ENCODE measurements at regions not wholly inside any gene's neighbourhood (a gene's known extent, or its start where the extent isn't known, plus 50 kb on each side); places are given as distances from the start of the nearest gene placed in this dataset.
A peak's percentile ranks its signal among the peaks of the same experiment; 100 is the strongest.
"Not testable (repeated sequence)": the region's sequence is repeated elsewhere in the genome, so short reads cannot be mapped to it uniquely, and the experiment has no call there.

DNA sequence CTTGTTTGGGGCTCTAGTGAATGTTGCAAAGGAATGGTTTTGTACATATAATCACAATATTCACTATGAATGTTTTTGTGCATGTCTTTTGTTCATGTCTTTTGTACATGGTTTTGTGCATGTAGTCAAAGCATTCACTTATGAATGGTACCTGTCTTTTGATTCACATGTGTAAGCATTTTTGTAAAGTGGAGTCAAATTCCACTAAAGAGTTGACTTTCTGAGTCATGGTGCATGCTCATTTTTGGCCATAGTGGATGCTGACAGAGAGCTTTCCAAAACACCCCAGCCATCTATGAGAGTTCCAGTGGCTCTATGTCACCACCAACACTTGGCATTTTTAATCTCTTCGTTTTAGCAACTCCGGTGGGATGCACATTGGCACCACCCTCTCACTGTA lies 1185.9 kb upstream of the TMEM132C start:
- no peak for DNase-seq (ENCODE audit: low spot score)

DNA sequence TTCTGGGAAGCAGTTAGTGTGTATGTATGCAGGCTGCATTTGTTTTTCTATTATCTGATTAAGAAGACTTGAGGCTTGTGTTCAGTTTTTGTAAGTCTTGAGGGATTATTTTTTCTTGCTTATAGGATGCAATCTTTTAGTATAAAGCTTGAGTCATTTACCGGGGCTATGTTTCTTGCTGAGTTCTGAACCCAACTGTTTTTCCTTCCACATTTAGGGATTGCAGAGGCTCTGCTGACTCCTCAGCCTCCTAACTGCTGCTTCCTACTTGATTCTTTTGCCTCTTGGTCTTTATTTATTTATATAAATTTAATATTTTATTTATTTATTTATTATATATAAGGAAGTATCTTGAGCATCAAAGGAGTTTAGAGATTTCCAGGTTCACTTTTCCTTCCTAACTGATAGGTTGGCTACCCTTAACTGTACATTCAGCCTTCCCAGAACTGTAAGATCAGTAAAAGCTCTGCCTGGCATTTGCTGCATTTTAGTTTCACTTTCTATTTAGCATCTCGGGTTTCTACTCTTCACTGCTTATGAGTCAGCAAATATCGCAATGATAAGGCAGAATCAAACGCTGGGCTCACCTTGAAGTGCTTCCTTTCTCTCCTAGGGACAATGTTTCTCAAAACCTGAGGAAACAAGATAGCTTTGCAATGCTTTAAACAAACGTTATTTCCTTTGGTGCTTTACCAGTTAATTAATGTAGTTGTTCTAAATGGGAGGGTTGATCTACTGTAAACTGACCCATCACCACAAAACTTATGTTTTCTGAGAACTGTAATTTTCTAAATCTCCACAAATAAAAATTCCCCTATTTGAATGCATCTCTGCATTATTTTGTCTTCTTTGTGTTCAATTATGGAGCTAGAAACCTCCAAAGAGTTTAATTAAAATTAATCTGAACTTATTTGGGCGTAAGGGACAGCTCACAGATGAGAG lies 1183.7 kb upstream of the TMEM132C start:
- peak; percentile 55 for DNase-seq (ENCODE audit: low spot score)

DNA sequence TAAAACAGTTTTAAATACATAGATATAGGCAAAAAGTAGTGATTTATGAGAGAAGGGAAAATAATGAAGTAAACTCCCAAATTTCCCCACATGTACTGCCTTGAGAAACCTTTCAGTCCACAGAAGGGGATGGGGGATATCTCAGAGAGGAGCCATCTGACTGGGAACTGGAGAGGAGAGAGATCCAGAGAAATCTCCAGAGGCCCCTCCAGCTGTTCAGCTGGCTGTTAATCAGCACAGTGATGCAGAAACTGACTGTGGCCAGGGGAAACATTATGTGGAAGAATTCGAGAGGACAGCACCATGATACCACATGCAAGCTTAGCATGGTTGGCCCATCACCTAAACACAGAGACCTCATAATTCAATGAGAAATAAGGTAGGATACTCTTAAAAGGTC lies 1165.9 kb upstream of the TMEM132C start:
- DNase-seq (ENCODE audit: low spot score), result no peak

DNA sequence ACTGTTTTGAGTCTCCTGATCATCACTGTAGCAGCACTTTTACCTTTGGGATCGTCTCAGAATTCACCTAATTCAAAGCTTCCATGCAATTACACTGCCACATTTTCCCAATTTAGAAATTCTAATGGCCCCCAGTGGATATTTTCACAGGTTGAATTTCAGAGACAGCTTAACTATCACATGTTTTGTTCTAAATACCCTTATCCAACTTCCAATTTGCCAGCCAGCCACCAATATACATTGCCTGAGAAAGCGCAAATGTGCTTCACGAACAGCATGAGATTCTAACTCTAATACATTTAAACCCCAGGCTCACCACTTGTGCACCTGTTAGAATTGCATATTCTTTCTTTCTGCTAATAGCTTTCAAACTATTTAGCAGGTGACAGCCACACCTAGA lies 1160.9 kb upstream of the TMEM132C start:
- DNase-seq (ENCODE audit: low spot score), result no peak

DNA sequence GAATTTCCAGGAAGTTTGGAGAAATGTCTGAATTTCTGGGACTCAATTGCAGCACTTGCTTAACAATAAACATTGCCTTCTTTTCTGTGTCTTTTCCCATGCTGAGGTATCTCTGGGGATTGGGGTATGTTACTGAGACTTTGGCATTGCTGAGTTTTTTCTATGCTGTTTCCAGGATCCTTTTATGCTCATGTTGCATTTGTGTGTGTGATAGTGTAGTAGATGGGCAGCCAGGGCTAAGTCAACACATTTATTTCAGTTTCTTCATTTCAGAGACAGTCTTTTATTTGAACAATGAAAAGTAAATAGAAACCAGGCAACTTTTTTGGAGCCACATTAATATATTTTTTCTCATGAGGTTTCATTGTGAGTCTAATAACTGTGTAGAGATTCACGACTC lies 1160.3 kb upstream of the TMEM132C start:
- DNase-seq (ENCODE audit: low spot score), result no peak

DNA sequence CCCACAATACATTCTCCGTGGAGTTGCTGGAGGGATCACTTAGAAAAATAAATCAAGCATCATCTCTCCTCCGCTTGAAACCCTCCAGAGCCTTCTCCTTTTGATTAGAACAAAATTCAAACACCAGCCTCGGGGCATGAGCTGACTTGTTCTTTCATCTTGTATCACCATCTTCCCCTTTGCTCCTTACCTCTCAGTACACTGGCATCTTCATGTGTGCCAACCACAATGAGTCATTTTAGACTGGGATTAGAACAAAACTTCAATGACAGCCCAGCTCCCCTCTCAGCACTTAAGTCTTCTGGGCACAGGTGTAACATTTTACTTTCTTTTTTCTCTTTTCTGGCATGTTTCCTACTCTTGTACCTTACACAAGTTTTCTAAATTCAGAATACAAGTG lies 1159.2 kb upstream of the TMEM132C start:
- no peak for DNase-seq (ENCODE audit: low spot score)

DNA sequence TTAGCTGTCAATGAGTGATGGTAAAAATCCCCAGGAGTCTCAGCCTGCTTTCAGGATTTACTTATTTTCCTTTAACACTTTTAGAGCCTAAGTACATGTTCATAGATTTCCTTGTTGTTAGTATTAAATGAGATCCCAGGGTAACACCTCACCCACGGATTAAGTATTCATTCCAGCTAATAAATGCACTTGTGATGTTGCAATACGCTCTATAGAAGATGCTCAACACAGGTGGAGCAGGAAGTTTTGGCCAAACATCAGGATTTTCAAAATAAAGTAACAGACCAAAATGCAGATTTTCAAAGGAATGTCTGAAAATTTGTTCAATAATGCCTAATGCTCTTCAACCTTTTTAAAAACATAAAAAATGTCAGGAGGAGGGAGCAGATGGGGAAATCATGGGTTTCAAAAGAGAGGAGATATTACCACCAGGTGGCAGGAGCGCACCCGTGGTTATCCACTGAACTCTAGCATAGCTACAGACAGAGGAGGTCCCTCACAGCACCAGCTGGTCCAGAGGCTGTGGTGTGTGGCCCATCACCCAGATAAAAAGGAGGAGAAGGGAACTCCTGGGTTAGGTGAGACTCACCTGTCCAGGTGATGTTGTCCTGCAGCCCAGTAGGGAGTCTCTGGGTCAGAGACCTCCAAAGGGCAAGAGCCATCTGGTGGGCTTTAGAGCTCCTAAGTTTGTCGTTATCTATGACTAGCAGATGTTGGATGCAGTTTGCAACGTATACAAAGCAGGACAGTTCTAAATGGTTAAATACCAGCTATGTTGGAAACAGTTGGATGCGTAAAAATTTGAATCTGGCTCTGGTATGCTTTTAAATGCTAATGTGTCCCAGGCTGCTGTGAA lies 1158.4 kb upstream of the TMEM132C start:
- peak; percentile 55 for DNase-seq (ENCODE audit: low spot score)

DNA sequence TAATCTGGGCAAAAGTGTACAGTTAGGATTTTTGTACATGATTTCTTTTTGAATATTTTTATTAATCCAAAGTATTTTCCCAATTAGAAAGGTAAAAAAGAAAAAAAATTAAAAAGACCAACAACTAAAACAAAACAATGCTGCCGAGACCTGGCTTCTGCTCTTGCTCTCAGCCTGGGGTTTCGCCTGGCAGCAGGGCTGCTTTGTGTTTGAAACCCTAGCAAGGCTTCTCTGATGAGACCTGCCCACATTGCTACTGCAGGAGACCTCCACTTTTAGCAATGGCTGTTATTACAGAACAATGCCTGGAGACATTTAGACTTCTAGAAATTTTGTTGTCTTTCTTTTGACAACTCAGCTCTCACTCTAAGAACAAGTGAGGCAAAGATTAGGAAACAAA lies 1153.0 kb upstream of the TMEM132C start:
- DNase-seq (ENCODE audit: low spot score), result no peak

DNA sequence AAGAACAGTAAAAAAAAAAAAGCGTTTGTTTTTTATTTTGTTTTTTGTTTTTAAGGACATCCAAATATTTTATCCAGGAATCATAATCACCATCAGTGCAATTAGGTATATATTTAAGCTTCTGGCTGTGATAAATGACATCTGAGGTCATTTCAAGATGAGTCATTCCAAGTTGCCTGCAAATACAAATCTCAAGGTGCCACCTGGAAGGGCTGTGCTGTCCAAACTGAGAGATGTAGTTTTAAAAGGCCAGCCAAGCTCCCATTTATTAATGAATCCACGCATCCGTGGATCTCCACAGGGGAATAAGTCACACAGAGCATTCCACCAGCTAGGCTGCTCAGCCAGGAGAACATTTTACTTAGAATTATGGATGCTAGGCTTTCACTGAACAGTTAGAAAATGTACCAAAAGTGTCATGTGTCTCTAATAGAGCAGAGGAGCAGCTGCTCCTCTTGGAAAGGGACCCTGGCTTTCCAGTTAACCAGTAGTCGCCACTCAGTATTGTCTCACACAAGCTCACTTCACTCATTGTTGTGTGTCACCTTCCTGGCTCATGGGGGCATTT lies 1151.4 kb upstream of the TMEM132C start:
- no peak for DNase-seq (ENCODE audit: low spot score)

DNA sequence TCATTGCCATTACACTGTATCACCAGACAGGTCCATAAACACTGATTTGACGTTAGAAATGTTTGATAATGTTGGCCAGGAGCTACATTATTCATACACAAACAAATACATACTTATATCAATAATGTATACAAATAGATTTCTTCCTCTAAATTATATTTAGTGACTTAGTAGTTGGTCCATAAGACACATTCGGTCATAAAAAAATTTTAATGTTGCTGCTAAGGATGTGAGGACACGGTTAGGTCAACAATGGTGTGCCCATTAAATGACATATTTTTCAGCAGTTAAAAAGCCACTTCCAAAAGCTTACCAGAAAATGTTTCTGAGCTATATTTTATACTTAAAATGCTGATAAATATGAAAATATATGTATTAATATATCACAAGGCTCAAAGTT lies 1148.7 kb upstream of the TMEM132C start:
- DNase-seq (ENCODE audit: low spot score), result no peak

DNA sequence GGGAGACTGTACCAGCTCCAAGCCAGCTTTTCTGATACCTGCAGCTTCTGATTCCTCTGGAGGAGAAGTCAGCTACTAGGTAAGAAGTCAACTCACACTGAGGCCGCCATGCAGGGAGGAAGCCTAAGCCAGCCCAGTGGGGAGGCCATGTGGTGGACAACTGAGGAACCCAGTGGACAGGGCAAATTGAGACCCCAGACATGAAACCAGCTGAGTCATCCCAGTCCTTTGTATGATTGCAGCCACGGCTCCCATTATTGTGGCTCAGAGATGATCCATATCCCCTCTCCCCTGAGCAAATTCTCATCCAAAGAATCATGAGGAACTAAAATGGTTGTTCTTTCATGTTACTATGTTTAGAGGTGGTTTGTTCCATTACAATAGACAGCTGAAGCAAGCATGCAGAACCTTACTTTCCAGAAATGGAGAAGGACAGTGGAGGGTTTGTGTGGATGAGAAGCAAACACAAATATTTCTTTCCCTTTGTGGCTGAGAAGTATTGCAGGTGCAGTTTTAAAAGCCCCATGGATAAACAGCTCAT lies 1147.3 kb upstream of the TMEM132C start:
- DNase-seq (ENCODE audit: low spot score), result no peak

DNA sequence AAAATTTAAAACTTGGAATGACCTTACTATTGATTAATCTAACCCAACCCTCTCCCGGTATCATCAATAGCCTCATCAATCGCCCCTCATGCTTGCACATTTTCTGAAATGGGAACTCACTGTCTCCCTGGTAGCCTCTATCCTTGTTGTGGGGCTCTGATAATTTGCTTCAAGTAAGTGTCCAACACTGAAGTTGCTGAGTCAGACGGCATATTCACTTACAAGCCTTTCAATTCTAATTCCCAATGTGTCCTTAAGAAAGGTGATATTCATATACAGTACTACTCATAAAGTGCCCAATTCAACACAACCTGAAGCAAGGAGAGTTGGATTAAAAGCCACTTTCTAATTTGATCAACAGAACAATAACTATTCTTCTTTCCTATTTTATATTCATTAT lies 1146.1 kb upstream of the TMEM132C start:
- DNase-seq (ENCODE audit: low spot score), result no peak

DNA sequence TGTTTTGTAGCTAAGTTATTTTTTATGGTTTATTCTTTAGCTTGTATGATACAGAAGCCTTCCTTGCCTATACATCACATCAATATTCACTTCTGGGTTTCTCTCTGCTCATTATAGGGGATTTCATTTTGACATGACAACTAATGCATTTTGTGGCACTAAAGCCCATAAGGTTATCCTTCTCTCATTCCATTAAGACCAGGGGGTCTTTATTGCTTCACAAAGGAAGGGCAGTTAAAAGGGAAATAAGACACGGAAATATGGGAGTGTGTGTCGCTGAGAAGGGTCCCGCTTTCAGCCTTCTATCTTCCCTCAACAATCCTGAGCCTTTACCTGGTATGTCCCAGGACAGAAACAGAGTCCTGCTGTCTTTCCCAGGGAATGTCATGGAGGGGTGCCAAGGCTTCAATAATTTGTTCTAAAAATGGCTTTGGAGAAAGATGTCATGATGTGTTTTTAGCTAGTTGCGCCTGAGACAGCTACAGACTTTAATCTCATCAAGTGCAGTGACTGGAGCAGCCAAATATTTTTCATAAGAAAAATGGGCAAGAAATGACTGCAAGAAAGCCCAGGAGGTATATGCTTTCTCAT lies 1145.4 kb upstream of the TMEM132C start:
- DNase-seq (ENCODE audit: low spot score), result no peak

DNA sequence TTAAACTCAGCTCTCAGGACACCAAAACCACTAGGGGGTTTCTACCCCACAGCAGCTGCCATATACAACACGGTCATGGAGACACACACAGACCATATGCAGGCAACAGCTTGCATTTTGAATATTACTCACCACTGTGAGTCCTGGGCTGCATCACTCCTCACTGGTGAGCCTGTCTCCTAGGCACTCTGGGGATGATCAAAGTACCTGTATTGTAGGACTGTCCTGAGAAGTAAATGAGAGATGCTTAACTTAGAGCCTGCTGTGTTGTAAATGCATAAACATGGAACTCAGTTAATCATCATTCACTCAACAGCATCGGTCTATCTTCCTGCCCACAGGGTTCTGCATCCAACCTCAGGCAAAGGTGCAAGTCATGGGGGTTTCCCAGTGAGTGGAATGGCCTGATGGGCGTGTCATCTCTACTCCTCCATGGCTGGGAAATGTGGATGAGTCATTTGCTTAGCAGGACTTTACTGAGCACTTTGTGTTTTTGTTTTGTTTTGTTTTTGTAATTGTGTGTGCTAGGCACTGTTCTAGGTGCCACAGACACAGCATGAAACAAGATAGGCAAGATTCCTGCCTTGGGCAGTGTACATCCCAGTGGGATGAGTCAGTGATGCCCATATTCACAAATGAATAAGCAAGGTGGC lies 1141.2 kb upstream of the TMEM132C start:
- no peak for DNase-seq (ENCODE audit: low spot score)

DNA sequence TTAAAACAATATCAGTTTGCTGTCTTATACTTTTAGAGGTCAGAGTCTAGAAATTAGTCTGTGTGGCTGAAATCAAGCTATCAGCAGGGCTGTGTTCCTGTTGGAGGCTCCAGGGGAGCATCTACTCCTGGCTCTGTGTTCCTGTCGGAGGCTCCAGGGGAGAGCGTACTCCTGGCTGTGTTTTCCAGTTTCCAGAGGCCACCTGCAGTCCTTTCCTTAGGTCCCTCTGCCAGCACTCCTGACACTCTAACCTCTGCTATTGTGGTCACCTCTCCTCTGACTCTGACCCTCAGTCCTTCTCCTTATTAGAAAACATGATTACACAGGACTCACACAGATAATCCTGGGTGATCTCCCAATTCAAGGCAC lies 1140.7 kb upstream of the TMEM132C start:
- DNase-seq (ENCODE audit: low spot score), result no peak

DNA sequence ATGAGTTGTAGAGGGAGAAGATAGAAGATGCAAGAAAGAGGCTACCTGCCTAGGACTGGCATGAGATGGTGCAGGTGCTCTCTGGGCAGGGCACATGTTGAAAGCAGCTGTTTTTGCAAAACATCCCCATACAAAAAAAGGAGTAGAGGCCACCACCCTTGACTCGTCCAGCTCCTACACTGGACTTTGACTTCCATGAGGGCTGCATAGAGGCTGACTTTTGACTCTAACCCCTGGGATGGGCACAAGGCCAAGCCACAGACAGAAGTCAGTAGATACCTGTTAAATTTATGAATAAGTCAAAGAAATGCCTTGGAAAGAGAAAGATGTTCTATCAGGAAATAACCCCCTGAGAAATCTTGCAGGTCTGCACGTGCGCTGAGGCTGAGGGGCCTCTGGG lies 1139.1 kb upstream of the TMEM132C start:
- no peak for DNase-seq (ENCODE audit: low spot score)

DNA sequence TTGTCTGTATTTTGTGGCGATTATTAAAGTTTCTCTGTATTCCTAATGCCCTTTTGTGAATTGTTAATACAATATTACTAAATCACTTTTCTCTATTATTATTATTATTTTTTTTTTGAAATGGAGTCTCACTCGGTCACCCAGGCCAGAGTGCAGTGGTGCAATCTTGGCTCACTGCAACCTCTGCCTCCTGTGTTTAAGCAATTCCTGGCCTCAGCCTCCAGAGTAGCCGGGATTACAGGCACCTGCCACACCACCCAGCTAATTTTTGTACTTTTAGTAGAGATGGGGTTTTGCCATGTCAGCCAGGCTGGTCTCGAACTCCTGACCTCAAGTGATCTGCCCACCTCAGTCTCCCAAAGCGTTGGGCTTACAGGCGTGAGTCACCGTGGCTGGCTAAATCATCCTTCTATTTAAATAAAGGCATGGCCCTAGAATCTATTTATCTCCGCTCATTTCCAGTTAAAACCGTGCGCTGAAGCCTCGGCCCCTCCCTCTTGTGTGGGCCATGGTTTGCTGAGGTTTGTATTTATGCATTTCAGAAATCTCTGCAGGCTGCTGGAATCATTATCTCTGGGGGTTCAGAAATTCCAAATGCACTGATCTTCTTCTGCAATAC lies 1136.4 kb upstream of the TMEM132C start:
- DNase-seq (ENCODE audit: low spot score), result no peak

DNA sequence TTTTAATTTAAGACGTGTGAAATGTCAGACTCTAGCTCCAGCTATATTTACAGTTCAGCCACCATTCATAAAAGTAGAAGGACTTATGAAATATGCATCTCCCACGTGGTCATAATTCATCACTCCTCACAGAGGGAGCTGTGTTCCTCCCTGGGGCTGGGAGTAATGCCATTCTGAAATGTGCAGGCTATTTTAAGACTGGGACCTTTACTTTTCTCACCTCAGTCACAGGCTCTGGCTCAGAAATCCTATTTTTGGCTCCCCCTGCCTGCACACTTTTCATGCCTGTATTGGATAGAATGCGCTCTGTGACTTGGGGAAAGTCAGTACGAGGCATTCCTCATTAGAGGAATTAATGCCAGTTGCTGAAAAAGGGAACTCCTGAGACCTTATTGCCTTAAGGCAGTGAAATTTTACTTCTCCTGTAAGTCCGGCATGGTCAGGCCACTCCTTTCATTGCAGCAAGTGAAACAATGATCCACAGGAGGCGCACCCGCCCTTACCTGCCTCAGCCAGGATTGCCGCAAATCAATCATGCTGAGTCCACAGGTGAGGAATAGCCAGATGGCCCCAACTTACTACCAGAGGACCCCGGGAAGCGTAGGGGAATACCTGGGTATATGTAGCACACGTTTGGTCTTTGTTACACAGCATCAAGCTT lies 1133.2 kb upstream of the TMEM132C start:
- DNase-seq (ENCODE audit: low spot score), result no peak

DNA sequence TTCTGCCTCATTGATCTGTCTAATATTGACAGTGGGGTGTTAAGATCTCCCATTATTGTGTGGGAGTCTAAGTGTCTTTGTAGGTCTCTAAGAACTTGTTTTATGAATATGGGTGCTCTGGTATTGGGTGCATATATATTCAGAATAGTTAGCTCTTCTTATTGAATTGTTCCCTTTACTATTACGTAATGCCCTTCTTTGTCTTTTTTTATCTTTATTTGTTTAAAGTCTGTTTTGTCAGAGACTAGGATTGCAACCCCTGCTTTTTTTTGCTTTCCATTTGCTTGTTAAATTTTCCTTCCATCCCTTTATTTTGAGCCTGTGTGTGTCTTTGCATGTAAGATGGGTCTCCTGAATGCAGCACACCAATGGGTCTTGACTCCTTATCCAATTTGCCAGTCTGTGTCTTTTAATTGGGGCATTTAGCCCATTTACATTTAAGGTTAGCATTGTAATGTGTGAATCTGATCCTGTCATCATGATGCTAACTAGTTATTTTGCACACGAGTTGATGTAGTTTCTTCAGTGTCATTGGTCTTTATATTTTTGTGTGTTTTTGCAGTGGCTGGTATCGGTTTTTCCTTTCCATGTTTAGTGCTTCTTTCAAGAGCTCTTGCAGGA lies 1126.0 kb upstream of the TMEM132C start:
- not testable (repeated sequence) for DNase-seq (ENCODE audit: low spot score)

DNA sequence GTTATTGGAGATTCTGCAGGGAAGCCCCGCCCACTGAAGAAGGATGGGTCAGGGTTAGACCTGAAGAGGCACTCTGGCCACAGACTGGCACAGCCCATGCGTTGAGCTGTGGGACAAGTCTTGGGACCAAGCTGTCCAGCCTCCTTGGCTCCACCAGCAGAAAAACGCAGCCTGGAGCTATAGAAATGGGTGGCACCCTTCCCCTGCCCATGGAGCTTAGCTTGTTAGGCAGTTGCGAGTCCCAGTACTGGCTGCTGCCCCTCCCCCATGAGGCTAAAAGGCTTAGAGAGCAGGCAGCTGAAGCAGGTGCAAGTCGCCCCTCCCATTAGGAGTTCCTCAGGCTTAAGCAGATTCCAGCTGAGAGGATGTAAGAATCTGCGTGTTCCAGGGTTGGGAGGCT lies 1124.0 kb upstream of the TMEM132C start:
- no peak for DNase-seq (ENCODE audit: low spot score)
